Memory B cell (primary cell): ENCODE measurements at regions not wholly inside any gene's neighbourhood (a gene's known extent, or its start where the extent isn't known, plus 50 kb on each side); places are given as distances from the start of the nearest gene placed in this dataset.

Source experiments
- ATAC-seq: fragments of 150-1000 bp; cut with Tn5 transposase; 2 replicates; pipeline ENCODE4 v1.10.0; 2021; ENCODE audit warnings: low read depth, mild to moderate bottlenecking, moderate library complexity
- DNase-seq, 2 donors: peaks; one replicate each; pipeline ENCODE4 v3.0.0; 2022; ENCODE audit warnings: low spot score in 2 of 2
- H3K27ac Mint-ChIP-seq: one replicate; pipeline ENCODE4 v1.8.0; 2022; ENCODE audit warnings: mild to moderate bottlenecking, moderate library complexity, mixed read lengths
- H3K27me3 Mint-ChIP-seq: one replicate; pipeline ENCODE4 v1.8.0; 2022; ENCODE audit warnings: mixed read lengths
- H3K36me3 Mint-ChIP-seq: one replicate; pipeline ENCODE4 v1.8.0; 2022; ENCODE audit warnings: mild to moderate bottlenecking, mixed read lengths
- H3K4me1 Mint-ChIP-seq: one replicate; pipeline ENCODE4 v1.8.0; 2022; ENCODE audit warnings: mixed read lengths
- H3K4me3 Mint-ChIP-seq: one replicate; pipeline ENCODE4 v1.8.0; 2022; ENCODE audit warnings: mild to moderate bottlenecking, moderate library complexity, mixed read lengths
- H3K9me3 Mint-ChIP-seq: one replicate; pipeline ENCODE4 v1.8.0; 2022; ENCODE audit warnings: mixed read lengths

- DNase-seq (no peak), ATAC-seq (no peak)
- H3K4me3 Mint-ChIP-seq = no peak overlapping the region
- H3K9me3 Mint-ChIP-seq = no peaks in the 10 kb centered on the region
- H3K27ac Mint-ChIP-seq = no peak overlapping the region
- H3K36me3 Mint-ChIP-seq = no peaks in the 10 kb centered on the region
- H3K4me1 Mint-ChIP-seq = no peaks in the 10 kb centered on the region
- peaks cover 1% of the 10 kb centered on the region for H3K27me3 Mint-ChIP-seq
Measured at GRCh38 chr2:120951693-120952092, 216.0 kb downstream of the GLI2 start.

- Mint-ChIP-seq H3K27me3 (peaks cover 1% of the 10 kb centered on the region), H3K9me3 (no peaks in the 10 kb centered on the region), H3K4me3 (no peak overlapping the region), H3K4me1 (no peaks in the 10 kb centered on the region), H3K36me3 (no peaks in the 10 kb centered on the region), H3K27ac (no peak overlapping the region)
- no peak for DNase-seq
- ATAC-seq = no peak
Measured at GRCh38 chr2:120952318-120952717, 216.7 kb downstream of the GLI2 start.

- ATAC-seq = no peak
- Mint-ChIP-seq H3K4me3 (no peak overlapping the region), H3K9me3 (no peaks in the 10 kb centered on the region)
Measured at GRCh38 chr2:120953066-120953756, 217.5 kb downstream of the GLI2 start.

GRCh38 chr2:120953843-120954584 is 218.3 kb downstream of the GLI2 start:
- ATAC-seq (no peak), DNase-seq (no peak)
- Mint-ChIP-seq H3K4me3 (no peak overlapping the region), H3K36me3 (no peaks in the 10 kb centered on the region), H3K4me1 (no peaks in the 10 kb centered on the region), H3K9me3 (no peaks in the 10 kb centered on the region), H3K27me3 (peaks cover 1% of the 10 kb centered on the region), H3K27ac (no peak overlapping the region)

More at GRCh38 chr2:120953066-120953756, 217.5 kb downstream of the GLI2 start:
- Mint-ChIP-seq H3K4me1 (no peaks in the 10 kb centered on the region), H3K27ac (no peak overlapping the region), H3K36me3 (no peaks in the 10 kb centered on the region), H3K27me3 (peaks cover 1% of the 10 kb centered on the region)
- no peak for DNase-seq

GRCh38 chr2:120954939-120955338 is 219.3 kb downstream of the GLI2 start:
- ATAC-seq = no peak
- H3K27me3 Mint-ChIP-seq = peaks cover 1% of the 10 kb centered on the region
- no peak overlapping the region for H3K27ac Mint-ChIP-seq

GRCh38 chr2:120955427-120955826 is 219.8 kb downstream of the GLI2 start:
- Mint-ChIP-seq H3K36me3 (no peaks in the 10 kb centered on the region), H3K9me3 (no peaks in the 10 kb centered on the region), H3K4me3 (no peak overlapping the region), H3K27ac (no peak overlapping the region), H3K27me3 (peaks cover 1% of the 10 kb centered on the region), H3K4me1 (no peaks in the 10 kb centered on the region)
- DNase-seq (no peak), ATAC-seq (no peak)

More at GRCh38 chr2:120954939-120955338, 219.3 kb downstream of the GLI2 start:
- Mint-ChIP-seq H3K4me3 (no peak overlapping the region), H3K4me1 (no peaks in the 10 kb centered on the region), H3K9me3 (no peaks in the 10 kb centered on the region), H3K36me3 (no peaks in the 10 kb centered on the region)
- DNase-seq = no peak

- Mint-ChIP-seq H3K4me1 (no peaks in the 10 kb centered on the region), H3K27ac (no peak overlapping the region)
- ATAC-seq = no peak
Measured at GRCh38 chr2:120956486-120957156, 221.0 kb downstream of the GLI2 start.

GRCh38 chr2:120957905-120958304 is 222.2 kb downstream of the GLI2 start:
- Mint-ChIP-seq H3K9me3 (no peaks in the 10 kb centered on the region), H3K36me3 (no peaks in the 10 kb centered on the region), H3K27ac (no peak overlapping the region), H3K27me3 (peaks cover 2% of the 10 kb centered on the region), H3K4me3 (no peak overlapping the region), H3K4me1 (no peaks in the 10 kb centered on the region)
- DNase-seq = no peak
- ATAC-seq = no peak

More at GRCh38 chr2:120956486-120957156, 221.0 kb downstream of the GLI2 start:
- Mint-ChIP-seq H3K9me3 (no peaks in the 10 kb centered on the region), H3K4me3 (no peak overlapping the region), H3K36me3 (no peaks in the 10 kb centered on the region), H3K27me3 (no peaks in the 10 kb centered on the region)
- DNase-seq = no peak

GRCh38 chr2:120958623-120959366 is 223.1 kb downstream of the GLI2 start:
- H3K36me3 Mint-ChIP-seq = no peaks in the 10 kb centered on the region
- no peaks in the 10 kb centered on the region for H3K9me3 Mint-ChIP-seq
- no peak overlapping the region for H3K4me3 Mint-ChIP-seq
- peaks cover 2% of the 10 kb centered on the region for H3K27me3 Mint-ChIP-seq
- H3K27ac Mint-ChIP-seq = no peak overlapping the region
- ATAC-seq (no peak), DNase-seq (no peak)
- no peaks in the 10 kb centered on the region for H3K4me1 Mint-ChIP-seq

GRCh38 chr2:120959426-120959825 is 223.8 kb downstream of the GLI2 start:
- Mint-ChIP-seq H3K36me3 (no peaks in the 10 kb centered on the region), H3K9me3 (no peaks in the 10 kb centered on the region), H3K4me1 (no peaks in the 10 kb centered on the region), H3K27ac (no peak overlapping the region), H3K27me3 (peaks cover 2% of the 10 kb centered on the region), H3K4me3 (no peak overlapping the region)
- DNase-seq (no peak), ATAC-seq (no peak)

- H3K36me3 Mint-ChIP-seq = no peaks in the 10 kb centered on the region
- peaks cover 2% of the 10 kb centered on the region for H3K27me3 Mint-ChIP-seq
- H3K4me1 Mint-ChIP-seq = no peaks in the 10 kb centered on the region
- no peaks in the 10 kb centered on the region for H3K9me3 Mint-ChIP-seq
- ATAC-seq (no peak), DNase-seq (no peak)
- H3K27ac Mint-ChIP-seq = no peak overlapping the region
- H3K4me3 Mint-ChIP-seq = no peak overlapping the region
Measured at GRCh38 chr2:120960770-120961366, 225.2 kb downstream of the GLI2 start.

- DNase-seq (no peak), ATAC-seq (no peak)
- no peaks in the 10 kb centered on the region for H3K4me1 Mint-ChIP-seq
- peaks cover 2% of the 10 kb centered on the region for H3K27me3 Mint-ChIP-seq
- H3K27ac Mint-ChIP-seq = no peak overlapping the region
- no peaks in the 10 kb centered on the region for H3K9me3 Mint-ChIP-seq
- no peaks in the 10 kb centered on the region for H3K36me3 Mint-ChIP-seq
- H3K4me3 Mint-ChIP-seq = no peak overlapping the region
Measured at GRCh38 chr2:120961396-120961795, 225.7 kb downstream of the GLI2 start.

- peaks cover 2% of the 10 kb centered on the region for H3K27me3 Mint-ChIP-seq
- no peaks in the 10 kb centered on the region for H3K9me3 Mint-ChIP-seq
- ATAC-seq = no peak
- no peak for DNase-seq
- no peaks in the 10 kb centered on the region for H3K36me3 Mint-ChIP-seq
- no peaks in the 10 kb centered on the region for H3K4me1 Mint-ChIP-seq
- H3K27ac Mint-ChIP-seq = no peak overlapping the region
- no peak overlapping the region for H3K4me3 Mint-ChIP-seq
Measured at GRCh38 chr2:120963997-120964705, 228.5 kb downstream of the GLI2 start.
